H1 (cell line): ENCODE measurements at regions not wholly inside any gene's neighbourhood (a gene's known extent, or its start where the extent isn't known, plus 50 kb on each side); places are given as distances from the start of the nearest gene placed in this dataset.

ENCODE experiments used
- CTCF ChIA-PET: fragments of 300-600 bp; sonication (Branson Sonifier 250); formaldehyde crosslinking; loops from one replicate; lab custom pipeline; 2021; ENCODE audit not compliant: partially characterized antibody; lab: Charles Lee
- POLR2A ChIA-PET: fragments of 300-600 bp; sonication (Branson Sonifier 250); formaldehyde crosslinking; loops from one replicate; lab custom pipeline; 2021; ENCODE audit warnings: inconsistent platforms; ENCODE audit not compliant: partially characterized antibody; lab: Charles Lee
- DNase-seq, 2 experiments: peaks; one replicate each; pipeline versions ENCODE4 v3.0.0 to v3.0.0-alpha.2; 2010 to 2022; ENCODE audit warnings: low spot score in 2 of 2, low read depth in 1 of 2, mixed read lengths in 1 of 2
- FAIRE-seq: peaks from 2 replicates; lab custom pipeline; 2011; peaks lifted over from hg19 to GRCh38; lab: Jason Lieb, UNC
- H2AFZ ChIP-seq: 2 replicates; pipeline ENCODE4 v1.8.1; 2012; ENCODE audit warnings: low read length, inconsistent platforms
- H2AK5ac ChIP-seq: 2 replicates; pipeline ENCODE4 v1.6.1; 2013; ENCODE audit warnings: low read depth, low read length
- H2BK120ac ChIP-seq: replicated peaks from 2 replicates; pipeline ENCODE3; 2013; ENCODE audit warnings: low read depth, low read length, inconsistent platforms
- H2BK12ac ChIP-seq: 2 replicates; pipeline ENCODE4 v1.6.1; 2013; ENCODE audit warnings: low read depth, low read length
- H2BK15ac ChIP-seq: 2 replicates; pipeline ENCODE4 v1.6.1; 2013; ENCODE audit warnings: low read length
- H2BK20ac ChIP-seq: 2 replicates; pipeline ENCODE4 v1.6.1; 2013; ENCODE audit warnings: low read length
- H2BK5ac ChIP-seq: 2 replicates; pipeline ENCODE4 v1.6.1; 2013; ENCODE audit warnings: low read depth, low read length
- H3K14ac ChIP-seq: 2 replicates; pipeline ENCODE4 v1.6.1; 2013; ENCODE audit warnings: inconsistent platforms; ENCODE audit not compliant: insufficient read length
- H3K18ac ChIP-seq: 2 replicates; pipeline ENCODE4 v1.6.1; 2013; ENCODE audit warnings: low read length; ENCODE audit errors: extremely low read depth
- H3K23ac ChIP-seq: 2 replicates; pipeline ENCODE4 v1.6.1; 2013; ENCODE audit warnings: inconsistent platforms; ENCODE audit not compliant: insufficient read length
- H3K23me2 ChIP-seq: 2 replicates; pipeline ENCODE4 v1.6.1; 2013; ENCODE audit warnings: low read depth, low read length
- H3K27ac ChIP-seq: 2 replicates; pipeline ENCODE4 v1.6.1; 2011; ENCODE audit warnings: low read depth, low read length, inconsistent platforms
- H3K27me3 ChIP-seq, 4 experiments: replicated peaks in 1 of 4; 1 replicate in 1 of 4; 2 replicates in 3 of 4; pipeline versions ENCODE4 v1.6.1 to v1.8.1; 2011 to 2013; ENCODE audit warnings: low read length in 3 of 4, mild to moderate bottlenecking in 3 of 4, inconsistent platforms in 2 of 4, mixed read lengths in 2 of 4, moderate library complexity in 1 of 4; ENCODE audit not compliant: control insufficient read depth in 3 of 4, insufficient read depth in 3 of 4; ENCODE audit errors: extremely low read depth in 1 of 4
- H3K36me3 ChIP-seq, 4 experiments: 2 replicates each; pipeline versions ENCODE4 v1.6.1 to v1.8.1; 2011 to 2013; ENCODE audit warnings: mild to moderate bottlenecking in 4 of 4, low read length in 3 of 4, moderate library complexity in 2 of 4, control low read depth in 1 of 4, inconsistent platforms in 1 of 4; ENCODE audit not compliant: insufficient read depth in 4 of 4, control insufficient read depth in 2 of 4
- H3K4ac ChIP-seq: replicated peaks from 2 replicates; pipeline ENCODE3; 2013; ENCODE audit warnings: low read length, low read depth, mixed read lengths, inconsistent platforms; ENCODE audit not compliant: insufficient read length
- H3K4me1 ChIP-seq, 4 experiments: replicated peaks in 1 of 4; 1 replicate in 1 of 4; 2 replicates in 3 of 4; pipeline versions ENCODE4 v1.6.1 to v1.8.1; 2011 to 2013; ENCODE audit warnings: low read length in 3 of 4, inconsistent platforms in 2 of 4, mixed read lengths in 1 of 4; ENCODE audit not compliant: insufficient read depth in 4 of 4, control insufficient read depth in 3 of 4
- H3K4me2 ChIP-seq, 2 experiments: 2 replicates each; pipeline versions ENCODE4 v1.6.1 to v1.8.1; 2011 to 2013; ENCODE audit warnings: low read depth in 2 of 2, low read length in 2 of 2, control low read depth in 1 of 2, inconsistent platforms in 1 of 2, mild to moderate bottlenecking in 1 of 2; ENCODE audit not compliant: insufficient read depth in 1 of 2
- H3K4me3 ChIP-seq, 4 experiments: fragments of 200-600, 300-600 bp in 1 of 4; sonication (generic), shearing (Covaris generic), sonication (Bioruptor Twin) in 1 of 4; 2 replicates each; pipeline versions ENCODE4 v1.5.1 to v1.8.1; 2011 to 2016; ENCODE audit warnings: low read length in 4 of 4, low read depth in 3 of 4, control low read depth in 2 of 4, inconsistent platforms in 2 of 4, mild to moderate bottlenecking in 2 of 4, mixed read lengths in 1 of 4, moderate library complexity in 1 of 4; ENCODE audit not compliant: insufficient read depth in 2 of 4; ENCODE audit errors: extremely low read depth in 1 of 4
- H3K56ac ChIP-seq: replicated peaks from 2 replicates; pipeline ENCODE3; 2013; ENCODE audit warnings: low read depth, mild to moderate bottlenecking, mixed read lengths, low read length, inconsistent platforms; ENCODE audit not compliant: insufficient read length
- H3K79me1 ChIP-seq: 2 replicates; pipeline ENCODE4 v1.6.1; 2013; ENCODE audit warnings: low read depth, low read length, control low read depth
- H3K79me2 ChIP-seq, 2 experiments: 2 replicates each; pipeline versions ENCODE4 v1.6.1 to v1.8.1; 2012 to 2013; ENCODE audit warnings: low read length in 2 of 2, mild to moderate bottlenecking in 2 of 2, inconsistent platforms in 1 of 2; ENCODE audit not compliant: insufficient read depth in 2 of 2, control insufficient read depth in 1 of 2
- H3K9ac ChIP-seq, 4 experiments: replicated peaks in 1 of 4; 1 replicate in 1 of 4; 2 replicates in 3 of 4; pipeline versions ENCODE4 v1.6.1 to v1.8.1; 2011 to 2013; ENCODE audit warnings: low read depth in 3 of 4, low read length in 3 of 4, control low read depth in 2 of 4, mild to moderate bottlenecking in 2 of 4, moderate library complexity in 2 of 4, inconsistent platforms in 1 of 4; ENCODE audit errors: extremely low read depth in 1 of 4
- H3K9me3 ChIP-seq, 2 experiments: 2 replicates each; pipeline versions ENCODE4 v1.6.1 to v1.8.1; 2012 to 2013; ENCODE audit warnings: mild to moderate bottlenecking in 2 of 2, moderate library complexity in 2 of 2, control low read depth in 1 of 2, inconsistent platforms in 1 of 2, low read depth in 1 of 2, low read length in 1 of 2, mixed read lengths in 1 of 2; ENCODE audit not compliant: insufficient read depth in 2 of 2
- H4K20me1 ChIP-seq, 2 experiments: replicated peaks in 1 of 2; 2 replicates each; pipeline versions ENCODE3 to v1.8.1; 2011 to 2013; ENCODE audit warnings: inconsistent platforms in 2 of 2, low read length in 2 of 2, mild to moderate bottlenecking in 1 of 2; ENCODE audit not compliant: insufficient read depth in 2 of 2, control insufficient read depth in 1 of 2
- H4K5ac ChIP-seq: 2 replicates; pipeline ENCODE4 v1.6.1; 2013; ENCODE audit warnings: low read length, low read depth, mixed read lengths, inconsistent platforms; ENCODE audit not compliant: insufficient read length
- H4K8ac ChIP-seq: 2 replicates; pipeline ENCODE4 v1.8.0; 2013; ENCODE audit warnings: mild to moderate bottlenecking, moderate library complexity, low read length, inconsistent platforms; ENCODE audit not compliant: insufficient read depth; ENCODE audit errors: extremely low read depth
- H4K91ac ChIP-seq: replicated peaks from 2 replicates; pipeline ENCODE3; 2013; ENCODE audit warnings: low read length, mixed read lengths, inconsistent platforms; ENCODE audit not compliant: insufficient read length
- JUND ChIP-seq: IDR thresholded peaks from 2 replicates; pipeline ENCODE4 v1.6.1; 2011; ENCODE audit warnings: mild to moderate bottlenecking, improper control_type of control experiment, low read length
- MAFK ChIP-seq: IDR thresholded peaks from 2 replicates; pipeline ENCODE4 v1.6.1; 2012; ENCODE audit warnings: low read depth, mild to moderate bottlenecking, improper control_type of control experiment, low read length
- TAF1 ChIP-seq: IDR thresholded peaks from 2 replicates; pipeline ENCODE4 v1.6.1; 2011; ENCODE audit warnings: mild to moderate bottlenecking, low read depth, low read length
- WGBS, 2 experiments: shearing (Covaris generic) in 1 of 2; methylation state at CpG; one replicate each; pipeline versions ENCODE4 v1.1.6 to v1.1.7; 2013 to 2015; ENCODE audit warnings: low lambda C conversion rate in 2 of 2, mixed read lengths in 2 of 2, inconsistent platforms in 1 of 2, low coverage in 1 of 2, missing lambda C conversion rate in 1 of 2; ENCODE audit not compliant: insufficient replicate concordance in 2 of 2, insufficient coverage in 1 of 2, insufficient read length in 1 of 2; ENCODE audit errors: extremely low coverage in 1 of 2, missing lambda C conversion rate in 1 of 2; 5-methylcytosine and 5-hydroxymethylcytosine counted together

DNA sequence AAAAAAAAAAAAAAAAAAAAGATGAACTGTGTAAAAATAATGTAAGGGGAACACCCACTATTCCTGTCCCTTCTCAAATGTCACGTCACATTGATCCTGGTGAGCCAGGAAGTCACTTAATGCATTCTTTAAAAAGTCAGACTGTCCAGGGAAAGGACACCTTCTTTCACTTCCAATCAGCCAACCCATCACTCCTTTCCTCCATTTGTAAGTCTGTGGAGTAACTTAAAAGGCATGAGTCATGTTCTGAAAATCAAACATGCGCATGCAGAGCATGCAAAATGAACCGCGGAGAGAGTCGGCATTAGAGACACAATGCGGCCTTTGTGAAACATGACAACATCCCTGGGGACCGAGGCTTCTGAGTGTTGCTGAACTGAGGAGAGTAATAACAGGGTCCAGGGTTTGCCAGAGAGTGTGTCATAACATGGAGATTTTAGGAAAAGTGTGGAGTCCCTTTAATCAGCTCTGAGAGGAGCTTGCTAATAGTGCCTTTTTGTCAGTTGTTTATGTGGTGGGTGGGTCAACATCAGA, 77.6 kb upstream of the SEMA6A start:
- no peaks in the 10 kb centered on the region for H3K9me3 ChIP-seq
- DNase-seq = peak; percentile 39 to 49
- H3K79me1 ChIP-seq = no peaks in the 10 kb centered on the region
- no peaks in the 10 kb centered on the region for H3K27me3 ChIP-seq
- H3K4me1 ChIP-seq = peaks cover 1 to 29% (median 19%) of the 10 kb centered on the region in 4 experiments; a peak in 5 of 7 replicates
- peak overlapping the region; percentile 47 to 55 for H3K4me2 ChIP-seq
- H3K23ac ChIP-seq = no peak overlapping the region
- POLR2A ChIA-PET = no interaction called here
- H2BK15ac ChIP-seq = peak overlapping the region; percentile 33; the same call in 1 of the 2 replicates
- no peaks in the 10 kb centered on the region for H4K20me1 ChIP-seq
- H4K8ac ChIP-seq = no peak overlapping the region
- no peak overlapping the region for H3K4ac ChIP-seq
- H3K27ac ChIP-seq = no peak overlapping the region
- no peaks in the 10 kb centered on the region for H3K36me3 ChIP-seq
- 0 out of 2 replicates have a peak overlapping the region, but pooled peaks have one; percentile 9 for H2BK20ac ChIP-seq
- CTCF ChIA-PET = interaction anchor here (1.1 kb wide), 1 partner anchor 51 kb away, joined by 3 read pairs; no protein-coding TSS in a partner anchor
- WGBS, 2 experiments = 13% methylated on average over 7 of the region's 7 CpGs; no CpG with 5 or more reads in 1 of the 2 experiments
- no peak overlapping the region for H3K56ac ChIP-seq
- no peak overlapping the region for H2BK120ac ChIP-seq
- H3K23me2 ChIP-seq = no peaks in the 10 kb centered on the region; the same call in 1 of the 2 replicates
- no peak overlapping the region for H4K5ac ChIP-seq
- H3K14ac ChIP-seq = no peak overlapping the region
- H3K79me2 ChIP-seq = no peaks in the 10 kb centered on the region
- peak overlapping the region; percentile 60; the same call in 1 of the 2 replicates for H2BK5ac ChIP-seq
- no peak overlapping the region for H2AK5ac ChIP-seq
- FAIRE-seq = peak; percentile 78
- peak overlapping the region; percentile 39; the same call in 1 of the 2 replicates for H3K18ac ChIP-seq
- H3K9ac ChIP-seq = peak overlapping the region in 1 of 4 experiments; percentile 13; a peak in 1 of 7 replicates
- H2BK12ac ChIP-seq = peak overlapping the region; percentile 85; the same call in 1 of the 2 replicates
- H4K91ac ChIP-seq = no peak overlapping the region
- peak overlapping the region; percentile 17; the same call in 1 of the 2 replicates for H2AFZ ChIP-seq
- H3K4me3 ChIP-seq = peak overlapping the region in 3 of 4 experiments; percentile 7 to 29 (median 9); a peak in 1 of 8 replicates
- TF ChIP-seq MAFK (peak; percentile 63; the same call in 1 of the 2 replicates), TAF1 (no peak), JUND (peak; percentile 91)
